Stimulated activated CD4-positive, alpha-beta T cell treated with anti-CD3 and anti-CD28 coated beads, Interleukin-4, amount 100 ng/mL, for 24 hours (primary cell): ENCODE measurements at regions not wholly inside any gene's neighbourhood (a gene's known extent, or its start where the extent isn't known, plus 50 kb on each side); places are given as distances from the start of the nearest gene placed in this dataset.
"Not testable (repeated sequence)": the region's sequence is repeated elsewhere in the genome, so short reads cannot be mapped to it uniquely, and the experiment has no call there.

Experiments
- DNase-seq: peaks from one replicate; pipeline ENCODE4 v3.0.0-alpha.2; 2020

DNA sequence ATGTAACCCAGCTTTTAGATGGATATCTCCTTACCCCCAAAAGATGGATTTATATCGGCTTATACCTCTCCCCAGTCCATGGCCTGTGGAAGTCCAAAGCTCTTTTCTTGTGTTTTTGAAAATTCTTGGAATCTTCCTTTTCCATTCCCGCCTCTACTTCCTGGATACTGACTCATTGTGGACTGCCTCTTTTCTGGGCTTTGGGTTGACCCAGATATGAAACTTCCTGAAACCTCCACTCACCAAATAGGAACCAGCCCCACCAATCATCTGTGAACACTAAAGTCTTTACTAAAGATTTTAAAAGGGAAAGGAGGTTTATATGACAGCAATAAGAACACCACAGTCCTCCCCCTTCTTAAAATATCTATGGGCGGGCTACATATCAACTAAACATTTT, 163.4 kb upstream of the SYN3 start:
- no peak for DNase-seq

- DNase-seq, result no peak
These were observed 162.4 kb upstream of the SYN3 start for GRCh38 chr22:33220476-33221080.

GRCh38 chr22:33219648-33220384, 161.6 kb upstream of the SYN3 start:
- DNase-seq, result no peak

- DNase-seq, result no peak
These were observed 155.3 kb upstream of the SYN3 start for GRCh38 chr22:33213383-33214075.

DNA sequence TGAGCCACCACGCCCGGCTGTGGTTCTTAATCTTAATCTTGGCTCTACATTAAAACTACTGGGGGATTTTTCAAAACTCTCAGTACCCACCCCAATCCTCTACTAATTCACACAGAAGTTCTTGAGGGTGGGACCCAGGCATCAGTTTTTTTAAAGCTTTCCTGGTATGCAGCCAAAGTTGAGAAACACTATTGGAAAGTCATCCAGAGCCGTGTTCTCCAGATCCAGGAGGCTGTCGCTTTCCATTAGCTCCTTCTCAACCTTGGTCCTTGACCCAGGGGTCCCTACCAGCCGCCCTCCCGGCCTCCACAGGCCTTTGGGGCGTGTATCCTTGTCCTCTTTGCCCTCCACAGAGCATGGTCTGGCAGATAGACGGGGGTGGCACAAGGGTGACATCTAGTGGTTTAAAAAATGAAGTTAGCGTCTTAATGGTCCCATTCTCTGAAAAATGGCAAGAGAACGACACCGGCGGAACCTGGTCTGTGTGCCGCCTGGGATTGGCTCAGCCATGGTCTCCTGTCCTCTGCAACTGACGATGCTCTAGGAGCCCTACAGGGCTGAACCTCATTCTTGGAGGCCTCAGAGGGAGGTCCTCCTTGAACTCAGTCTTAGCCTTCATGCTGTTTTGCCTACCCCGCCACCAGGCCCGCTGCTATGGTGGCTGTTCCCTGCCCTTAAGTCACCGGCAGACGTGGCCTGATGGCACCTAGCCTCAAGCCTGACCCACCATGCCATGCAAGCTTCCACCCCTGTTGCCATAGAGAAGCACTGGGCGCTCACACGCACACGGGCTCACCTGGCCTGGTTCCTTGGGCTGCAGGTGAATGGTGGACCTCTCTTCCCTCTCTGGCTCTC, 152.0 kb upstream of the SYN3 start:
- DNase-seq, result peak; percentile 6

DNA sequence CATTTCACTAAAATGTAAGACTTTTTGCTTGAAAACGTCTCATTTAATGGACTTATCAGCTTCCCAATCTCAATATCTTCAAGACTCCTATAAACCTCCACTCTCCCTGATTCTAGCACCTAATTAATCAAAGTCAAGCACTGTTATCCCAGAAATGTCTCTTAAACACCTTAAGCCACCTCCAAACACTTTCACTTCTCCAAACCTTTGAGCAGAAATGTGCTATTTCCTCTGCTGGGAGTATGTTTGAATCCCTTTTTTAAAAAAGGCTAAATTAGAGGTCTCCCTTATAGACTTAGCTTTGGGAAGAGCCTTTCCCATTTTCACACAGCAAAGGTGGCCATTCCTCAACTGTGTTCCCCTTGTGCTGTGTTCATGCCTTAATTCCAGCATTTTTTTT, 146.2 kb upstream of the SYN3 start:
- no peak for DNase-seq

DNA sequence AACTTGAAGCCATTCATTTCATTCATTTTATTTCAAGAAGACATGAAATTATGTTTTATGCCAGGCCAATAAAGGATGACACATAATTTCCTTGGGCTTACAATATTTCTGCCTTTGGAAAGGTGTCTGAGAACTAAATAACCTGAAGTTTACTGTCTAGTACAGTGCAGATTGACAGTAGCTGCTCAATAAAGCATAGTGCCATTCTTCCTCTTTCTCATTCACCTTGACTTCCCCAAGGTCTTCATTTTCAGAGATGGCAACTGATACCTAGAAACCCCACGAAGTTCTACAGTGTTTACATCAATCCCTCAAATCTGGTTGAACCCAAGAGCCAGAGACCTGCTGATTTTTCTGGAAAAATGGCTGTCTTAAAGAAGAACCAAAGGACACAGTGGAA, 144.3 kb upstream of the SYN3 start:
- DNase-seq, result no peak

- no peak for DNase-seq
These were observed 136.4 kb upstream of the SYN3 start for GRCh38 chr22:33194529-33195077.

- no peak for DNase-seq
These were observed 134.0 kb upstream of the SYN3 start for GRCh38 chr22:33192156-33192555.

DNA sequence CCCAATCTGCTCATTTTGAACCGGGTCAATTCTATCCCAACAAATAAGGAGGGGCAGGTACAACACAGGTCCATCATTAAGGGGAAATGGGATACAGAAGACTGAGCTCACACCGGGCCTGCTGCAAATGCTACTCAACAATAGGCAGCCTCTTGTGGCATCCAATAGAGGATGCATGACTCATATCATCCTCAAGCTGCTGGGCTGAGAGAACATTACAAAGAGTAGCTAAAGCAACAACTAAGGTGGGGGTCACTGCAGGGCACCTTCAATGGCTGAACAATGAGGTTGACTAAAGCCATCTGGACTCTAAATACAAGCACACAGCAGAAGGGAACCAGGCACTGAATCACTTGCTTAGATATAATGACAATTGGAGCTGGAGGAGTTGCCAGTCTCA, 130.1 kb upstream of the SYN3 start:
- no peak for DNase-seq

DNA sequence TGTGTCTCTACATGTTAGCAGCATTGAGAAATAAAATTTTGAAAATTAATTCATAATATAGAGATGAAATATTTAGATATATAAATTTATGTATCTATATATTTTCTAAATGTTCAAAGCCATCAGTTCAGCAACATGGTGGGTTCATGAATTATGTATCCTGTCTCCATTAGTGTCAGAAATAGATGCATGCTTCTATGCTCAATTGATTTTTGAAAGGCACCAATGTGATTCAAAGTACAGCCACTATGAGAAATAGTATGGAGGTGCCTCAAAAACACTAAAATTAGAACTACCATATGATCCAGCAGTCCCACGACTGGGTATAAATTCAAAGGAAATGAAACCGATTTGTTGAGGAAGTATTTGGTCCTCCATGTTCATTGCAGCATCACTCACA, 128.6 kb upstream of the SYN3 start:
- no peak for DNase-seq

GRCh38 chr22:33180356-33180755, 122.2 kb upstream of the SYN3 start:
- DNase-seq, result no peak

- DNase-seq, result no peak
These were observed 110.0 kb upstream of the SYN3 start for GRCh38 chr22:33167998-33168790.

- no peak for DNase-seq
These were observed 108.0 kb upstream of the SYN3 start for GRCh38 chr22:33166206-33166605.

DNA sequence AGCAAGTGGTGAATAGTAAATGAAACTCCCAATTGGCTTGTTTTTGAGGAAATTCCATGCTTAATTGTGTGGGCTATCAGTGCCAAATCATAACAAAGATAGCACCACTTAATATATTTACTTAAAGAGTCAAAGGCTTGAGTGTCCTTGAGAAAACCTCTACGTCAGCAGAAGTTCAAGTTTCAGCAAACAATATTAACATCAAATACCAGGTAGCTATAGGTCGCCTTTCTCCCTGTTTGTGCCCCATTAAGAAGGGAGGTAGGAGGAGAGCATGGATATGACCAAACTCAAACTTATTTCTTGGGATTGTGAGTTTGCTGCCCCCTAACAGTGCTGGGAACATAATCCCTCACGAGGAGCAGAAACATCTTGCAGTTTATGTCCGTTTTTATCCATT, 105.6 kb upstream of the SYN3 start:
- no peak for DNase-seq

DNA sequence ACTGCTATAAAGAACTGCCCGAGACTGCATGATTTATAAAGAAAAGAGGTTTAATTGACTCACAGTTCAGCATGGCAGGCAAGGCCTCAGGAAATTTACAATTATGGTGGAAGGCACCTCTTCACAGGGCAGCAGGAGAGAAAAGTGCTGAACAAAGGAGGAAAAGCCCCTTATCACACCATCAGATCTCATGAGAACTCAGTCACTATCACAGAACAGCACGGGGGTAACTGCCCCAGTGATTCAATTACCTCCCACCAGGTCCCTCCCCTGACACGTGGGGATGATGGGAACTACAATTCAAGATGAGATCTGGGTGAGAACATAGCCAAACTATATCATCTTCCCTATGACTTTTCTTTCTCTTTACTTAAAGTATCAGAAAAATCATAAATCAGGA, 104.0 kb upstream of the SYN3 start:
- DNase-seq, result no peak

DNA sequence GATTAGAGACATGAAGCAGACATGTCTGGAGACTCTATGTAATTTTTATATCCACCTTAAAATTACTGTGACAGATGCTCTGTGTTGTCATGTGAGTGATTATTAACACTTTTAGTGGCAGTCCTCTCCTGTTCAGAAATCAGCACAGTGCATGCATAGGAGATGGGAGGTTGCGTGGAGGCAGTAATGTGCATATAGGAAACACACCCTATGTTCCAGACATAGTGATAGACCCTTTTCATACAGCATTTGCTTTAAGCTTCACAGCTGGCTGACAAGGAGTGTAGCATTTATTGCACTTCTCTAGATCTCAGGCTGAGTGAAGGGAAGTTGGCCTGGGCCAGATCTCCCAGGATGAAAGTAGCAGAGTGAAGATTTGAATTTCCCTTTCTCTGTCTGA, 102.3 kb upstream of the SYN3 start:
- no peak for DNase-seq

GRCh38 chr22:33154967-33155366, 96.8 kb upstream of the SYN3 start:
- not testable (repeated sequence) for DNase-seq

GRCh38 chr22:33149611-33150010, 91.4 kb upstream of the SYN3 start:
- no peak for DNase-seq

GRCh38 chr22:33144721-33145120, 86.5 kb upstream of the SYN3 start:
- no peak for DNase-seq

DNA sequence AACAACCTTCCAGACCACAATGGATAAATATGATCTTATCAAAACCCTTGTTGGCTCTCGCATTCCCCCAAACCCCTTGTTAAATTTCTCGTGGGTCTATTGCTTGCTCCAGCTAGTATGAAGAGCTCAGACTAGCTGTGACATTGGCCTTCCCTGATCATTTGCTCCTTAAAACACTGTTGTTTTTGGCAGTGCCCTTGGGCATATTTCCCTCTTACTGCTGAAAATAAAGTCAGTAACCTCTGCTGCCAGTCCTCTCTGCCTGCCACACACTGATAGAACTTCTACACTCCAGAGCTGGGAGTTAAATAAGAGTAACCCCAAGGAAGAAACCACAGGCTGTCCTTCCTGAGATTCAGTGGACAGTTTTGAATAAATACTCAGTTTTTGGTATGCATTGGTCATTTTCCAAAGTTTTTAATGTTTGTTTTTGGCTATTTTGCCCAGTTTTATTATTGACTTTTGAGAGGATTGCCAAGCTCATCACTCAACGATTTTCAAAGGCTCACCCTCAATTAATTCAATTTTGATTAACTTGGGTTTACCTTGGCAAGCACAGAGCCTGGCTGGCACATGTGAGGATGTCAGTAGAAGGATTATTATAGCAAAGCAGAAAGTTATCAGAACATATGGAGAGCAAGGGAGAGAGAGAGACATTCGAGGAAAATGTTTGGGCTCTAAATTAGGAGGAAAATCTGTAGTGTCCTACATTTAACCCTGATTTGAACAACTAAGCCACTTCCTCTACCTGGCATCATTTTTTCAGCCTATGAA, 84.3 kb upstream of the SYN3 start:
- DNase-seq, result no peak
